Umbilical cord (tissue), 1 donor: ENCODE measurements at regions not wholly inside any gene's neighbourhood (a gene's known extent, or its start where the extent isn't known, plus 50 kb on each side); places are given as distances from the start of the nearest gene placed in this dataset.
"Not testable (repeated sequence)": the region's sequence is repeated elsewhere in the genome, so short reads cannot be mapped to it uniquely, and the experiment has no call there.

Experiments
- DNase-seq: peaks from one replicate; pipeline ENCODE4 v3.0.0-alpha.2; 2015; ENCODE audit warnings: low spot score

DNA sequence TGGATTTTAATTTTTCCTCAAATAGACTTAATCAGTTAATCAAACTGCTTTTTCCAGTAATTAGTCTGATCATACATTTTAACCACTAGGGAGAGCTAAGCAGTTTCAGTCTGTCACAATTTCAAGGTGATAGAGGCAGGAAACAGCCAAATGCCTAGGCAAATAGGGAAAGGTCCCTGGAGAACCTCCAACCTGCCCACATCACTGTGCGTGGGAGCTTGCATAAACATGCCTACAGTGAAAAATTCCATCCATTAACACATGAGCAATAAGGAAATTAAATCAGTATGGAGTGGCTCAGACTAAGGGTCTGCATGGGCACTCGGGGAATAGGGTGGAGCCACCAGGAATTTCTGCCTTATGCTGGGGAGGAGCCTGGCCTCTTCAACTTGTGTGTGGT lies 74.6 kb downstream of the AASDHPPT start:
- no peak for DNase-seq

DNA sequence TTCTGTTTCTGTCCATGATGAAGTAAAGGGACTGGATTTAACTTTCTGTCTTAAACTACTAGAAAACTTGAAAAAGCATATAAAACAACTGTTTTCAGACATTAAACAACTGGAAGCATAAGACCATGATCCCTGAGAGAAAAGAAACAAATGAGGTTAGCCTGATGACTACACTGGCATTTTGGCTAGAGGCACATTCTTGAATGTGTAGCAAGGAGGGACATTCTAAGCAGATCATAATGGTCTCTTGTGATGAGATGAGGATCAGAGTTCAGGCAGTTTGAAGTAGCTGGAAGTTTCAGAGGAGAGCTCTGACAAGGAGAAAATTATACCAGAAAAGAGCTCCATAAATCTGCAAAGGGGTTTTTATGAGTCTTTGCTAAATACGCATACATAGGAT lies 75.4 kb downstream of the AASDHPPT start:
- DNase-seq = peak; percentile 20

DNA sequence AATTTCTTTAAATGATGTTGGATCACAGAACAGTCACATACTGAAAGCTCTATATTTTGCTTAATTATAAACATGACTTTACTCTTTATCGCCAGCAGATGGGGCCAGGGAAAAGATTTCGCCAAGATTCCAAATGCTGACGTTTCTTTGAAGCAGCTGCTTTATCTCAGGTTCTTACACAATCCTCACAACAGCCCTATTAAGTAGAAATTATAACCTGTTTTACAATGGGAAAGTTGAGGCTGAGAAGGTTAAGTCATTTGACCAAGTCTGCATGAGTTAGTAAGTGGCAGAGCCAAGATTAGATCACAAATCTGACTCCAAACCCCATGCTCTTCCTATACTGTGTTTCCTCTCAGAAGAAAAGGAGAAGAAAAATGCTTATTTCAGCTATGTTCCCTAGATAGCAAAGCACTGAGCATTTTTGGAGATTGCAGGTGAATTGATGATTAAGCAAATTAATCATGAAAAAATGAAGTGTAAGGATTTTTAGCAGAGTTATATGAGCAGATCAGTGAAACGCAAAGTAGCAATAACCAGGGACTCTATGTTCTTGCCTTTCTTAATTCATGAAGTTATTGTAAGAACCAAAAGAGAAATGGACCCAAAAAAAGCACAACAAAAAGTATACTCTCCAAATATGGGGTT lies 79.0 kb downstream of the AASDHPPT start:
- DNase-seq = peak; percentile 86

DNA sequence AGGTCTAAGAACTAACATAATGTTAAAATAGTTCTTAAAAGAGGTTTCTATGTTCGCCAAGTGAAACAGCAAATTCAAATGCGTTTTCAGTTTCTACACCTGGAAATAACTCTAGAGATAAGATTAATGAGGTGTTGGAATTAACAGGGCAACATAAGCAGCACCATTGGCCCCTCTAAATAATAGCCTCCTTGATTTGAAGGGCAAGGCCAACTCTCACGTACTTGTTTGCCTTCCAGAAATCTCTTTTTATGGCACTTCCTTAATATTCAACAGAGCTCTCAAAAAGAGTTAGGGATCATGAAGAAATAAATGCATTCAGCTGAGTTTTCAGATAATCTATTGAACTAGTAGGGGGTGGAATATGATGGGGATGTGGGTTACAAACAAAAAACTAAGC lies 80.9 kb downstream of the AASDHPPT start:
- DNase-seq = no peak

DNA sequence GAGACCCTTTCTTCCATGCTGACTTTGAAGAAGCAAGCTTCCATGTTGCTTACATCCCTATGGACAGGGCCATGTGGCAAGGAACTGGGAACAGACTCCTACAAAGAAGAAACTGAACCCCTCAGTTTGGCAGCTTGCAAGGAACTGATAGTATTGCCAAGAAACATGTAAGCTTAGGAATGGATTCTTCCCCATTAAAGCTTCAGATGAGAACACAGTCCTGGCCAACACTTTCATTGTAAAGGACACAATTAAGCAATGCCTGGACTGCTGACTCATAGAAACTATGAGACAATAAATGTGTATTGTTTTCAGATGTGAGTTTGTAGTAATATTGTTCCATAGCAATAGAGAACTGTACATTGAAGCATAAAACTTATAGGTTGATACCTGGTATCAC lies 82.4 kb downstream of the AASDHPPT start:
- no peak for DNase-seq

DNA sequence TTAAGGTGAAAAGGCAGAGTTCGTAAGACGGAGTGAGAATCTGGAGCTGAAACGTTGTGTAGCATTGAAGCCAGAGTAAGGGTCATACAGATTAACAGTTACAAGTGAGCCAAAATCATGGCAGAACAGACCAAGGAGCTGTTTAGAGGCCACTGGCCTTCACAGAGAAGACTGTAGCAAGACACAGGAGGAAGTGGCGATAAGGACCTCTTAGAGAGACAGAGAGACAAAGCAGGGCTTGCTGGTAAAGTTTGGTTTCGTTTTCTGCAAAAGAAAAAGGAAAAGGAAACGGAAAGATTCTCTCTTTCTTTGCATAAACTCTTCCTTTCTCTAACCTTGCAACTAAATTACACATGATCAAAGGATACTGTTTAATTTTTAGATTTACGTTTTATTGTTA lies 83.0 kb downstream of the AASDHPPT start:
- DNase-seq = no peak

DNA sequence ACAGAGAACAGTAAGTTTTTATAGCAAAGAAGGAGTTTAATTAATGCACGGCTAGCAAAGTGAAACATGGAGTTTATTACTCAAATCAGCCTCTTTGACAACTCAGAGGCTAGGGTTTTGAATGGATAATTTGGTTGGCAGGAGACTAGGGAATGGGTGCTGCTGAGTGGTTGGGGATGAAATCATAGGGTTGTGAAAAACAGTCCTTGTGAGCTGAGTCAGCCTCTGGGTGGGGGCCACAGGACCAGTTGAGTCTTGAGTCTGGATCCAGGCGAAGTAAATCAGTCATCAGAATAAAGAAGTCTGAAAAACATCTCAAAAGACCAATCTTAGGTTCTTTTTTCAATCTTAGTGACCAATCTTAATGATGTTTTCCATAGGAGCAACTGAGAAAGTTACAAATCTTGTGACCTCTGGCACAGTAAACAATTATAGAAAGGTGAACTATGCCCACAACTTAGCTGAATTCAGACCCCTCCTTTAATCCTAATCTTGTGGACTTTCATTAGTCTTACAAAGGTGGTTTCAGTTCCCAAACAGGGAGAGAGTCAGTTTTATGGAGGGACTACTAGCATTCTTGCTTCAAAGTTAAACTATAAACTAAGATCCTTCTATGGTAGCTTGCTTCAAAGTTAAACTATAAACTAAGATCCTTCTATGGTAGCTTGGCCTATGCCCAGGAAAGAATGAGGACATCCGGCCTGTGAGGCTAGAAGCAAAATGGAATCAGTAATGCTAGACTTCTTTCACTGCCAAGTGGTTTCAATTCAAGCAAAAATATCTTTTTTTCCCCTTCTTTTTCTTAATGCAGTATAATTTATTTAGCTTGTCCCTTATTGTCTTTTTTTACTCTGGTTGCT lies 84.5 kb downstream of the AASDHPPT start:
- DNase-seq = no peak

DNA sequence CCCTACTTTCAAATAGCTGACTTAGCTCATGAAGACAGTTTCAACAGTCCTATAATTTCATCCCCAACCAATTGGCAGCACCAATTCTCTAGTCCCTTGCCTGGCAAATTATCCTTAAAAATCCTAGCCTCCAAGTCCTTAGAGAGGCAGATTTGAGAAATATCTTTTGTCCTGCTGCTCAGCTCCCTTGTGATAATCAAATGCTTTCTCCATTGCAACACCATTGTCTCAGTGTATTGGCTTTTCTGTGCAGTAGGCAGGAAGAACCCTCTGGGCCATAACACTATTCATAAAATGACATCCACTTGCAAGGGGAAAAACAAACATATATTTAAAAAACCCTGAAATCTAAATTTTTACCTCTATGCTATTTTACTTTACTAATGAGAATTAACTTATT lies 89.6 kb downstream of the AASDHPPT start:
- no peak for DNase-seq

DNA sequence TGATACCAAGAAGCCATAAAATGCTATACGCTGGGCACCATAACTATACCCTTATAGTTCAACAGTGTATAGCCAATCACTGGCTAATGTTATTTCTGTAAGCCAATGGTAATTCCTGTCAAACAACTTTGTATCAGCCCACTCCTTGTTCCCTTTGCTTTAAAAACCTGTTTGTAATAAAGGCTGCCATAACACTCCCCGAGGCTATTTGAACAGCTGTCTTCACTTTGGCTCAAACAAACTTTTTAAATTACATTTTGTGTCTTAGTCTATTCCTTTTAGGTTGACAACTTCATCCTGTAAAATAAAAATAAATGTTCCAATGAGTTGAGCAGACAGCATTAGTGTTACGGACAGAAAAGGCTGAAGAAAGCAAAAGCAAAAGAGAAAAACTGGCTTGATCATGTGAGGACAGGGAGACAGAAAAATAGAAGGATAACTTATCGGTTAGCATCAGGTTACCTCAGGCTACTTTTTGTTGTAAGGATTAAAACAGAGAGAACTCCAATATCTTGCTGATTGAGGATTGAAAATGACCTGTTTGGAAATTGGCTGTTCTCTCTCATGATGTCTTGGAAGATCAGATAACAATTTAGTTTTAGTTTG lies 95.0 kb downstream of the AASDHPPT start:
- peak; percentile 19 for DNase-seq

DNA sequence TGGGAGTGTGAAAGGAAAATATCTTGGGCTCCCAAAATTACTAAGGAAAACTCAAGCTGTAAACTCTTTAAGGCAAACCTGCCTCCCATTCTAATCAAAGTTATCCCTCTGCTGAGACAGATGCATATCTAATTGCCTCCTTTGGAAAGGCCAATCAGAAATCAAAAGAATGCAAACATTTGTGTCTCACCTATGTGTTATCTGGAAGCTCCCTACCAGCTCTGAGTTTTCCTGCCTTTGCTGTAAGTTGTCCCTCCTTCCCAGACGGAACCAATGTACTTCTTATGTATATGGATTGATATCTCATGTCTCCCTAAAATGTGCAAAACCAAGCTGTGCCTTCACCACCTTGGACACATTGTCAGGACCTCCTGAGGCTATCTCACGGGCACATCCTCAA lies 95.8 kb downstream of the AASDHPPT start:
- DNase-seq = no peak

DNA sequence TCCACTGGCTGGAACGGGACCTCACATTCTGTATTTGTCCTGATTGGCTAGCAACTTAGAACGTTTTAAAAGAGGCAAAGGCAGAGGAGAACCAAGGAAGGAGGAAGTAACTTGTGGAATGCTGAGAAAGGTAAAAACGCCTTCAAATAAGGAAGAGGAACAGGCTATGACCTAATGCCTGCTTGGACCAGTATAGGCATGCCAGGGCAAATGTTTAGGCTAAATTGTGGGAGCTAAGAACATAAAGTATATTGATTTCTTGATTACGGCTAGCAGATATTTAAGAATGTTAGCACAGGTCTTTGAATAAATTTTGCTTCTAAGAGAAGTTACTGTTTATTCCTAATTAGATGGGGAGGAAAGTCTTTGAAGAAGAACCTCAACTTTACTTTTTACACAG lies 96.5 kb downstream of the AASDHPPT start:
- DNase-seq = not testable (repeated sequence)

DNA sequence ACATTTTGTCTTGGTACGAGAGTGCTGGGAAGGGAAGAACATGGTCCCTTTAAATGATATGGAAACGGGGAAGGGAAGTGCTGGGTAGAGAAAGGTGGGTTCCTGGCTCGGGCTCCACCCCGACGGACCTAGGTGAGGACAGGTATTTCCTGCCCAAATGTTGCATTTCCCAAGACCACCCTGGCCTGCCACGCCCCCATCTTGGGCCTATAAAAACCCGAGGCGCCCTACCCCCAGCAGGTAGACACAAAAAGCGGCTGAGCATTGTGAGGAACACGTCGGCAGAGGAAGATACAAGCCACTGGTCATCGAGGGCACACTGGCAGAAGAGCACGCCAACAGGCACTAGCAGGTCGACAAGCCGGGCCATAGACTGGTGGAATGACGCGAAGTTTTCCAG lies 99.4 kb downstream of the AASDHPPT start:
- no peak for DNase-seq

DNA sequence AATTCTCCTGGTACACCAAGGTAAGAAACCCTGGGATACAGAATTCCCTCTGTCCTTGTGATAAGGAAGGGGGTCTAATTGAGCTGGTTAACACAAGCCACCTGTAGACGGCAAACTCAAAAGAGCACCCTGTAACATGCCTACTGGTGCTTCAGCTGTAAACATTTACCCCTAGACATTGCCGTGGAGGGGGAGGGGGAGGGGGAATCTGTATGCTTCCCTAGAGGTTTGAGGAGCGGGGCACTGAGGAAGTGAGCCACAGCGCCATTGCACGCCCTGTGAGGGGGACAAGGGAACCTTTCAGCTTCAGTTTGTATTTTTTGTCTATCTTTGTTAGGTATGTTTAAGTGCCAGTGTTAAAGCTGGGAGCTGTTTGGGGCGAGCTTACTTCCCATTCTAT lies 99.8 kb downstream of the AASDHPPT start:
- no peak for DNase-seq

DNA sequence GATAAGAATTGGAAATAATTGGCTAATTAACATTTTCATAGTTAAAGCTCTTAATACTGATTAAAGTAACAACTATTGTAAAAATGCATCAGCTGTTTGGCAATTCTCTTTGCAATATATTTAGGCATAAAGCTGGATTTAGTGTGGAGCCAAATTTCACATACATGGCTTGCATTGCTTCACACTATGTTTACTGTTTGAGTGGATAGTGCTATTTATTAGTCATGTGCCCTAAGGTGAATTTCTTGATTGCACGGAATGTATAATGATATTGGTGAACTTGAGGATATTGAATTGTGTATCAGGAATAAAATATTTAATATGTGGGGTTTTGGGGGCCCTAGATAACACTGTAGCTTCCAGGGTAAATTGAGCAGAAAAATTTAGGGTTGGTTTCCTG lies 100.9 kb downstream of the AASDHPPT start:
- no peak for DNase-seq

DNA sequence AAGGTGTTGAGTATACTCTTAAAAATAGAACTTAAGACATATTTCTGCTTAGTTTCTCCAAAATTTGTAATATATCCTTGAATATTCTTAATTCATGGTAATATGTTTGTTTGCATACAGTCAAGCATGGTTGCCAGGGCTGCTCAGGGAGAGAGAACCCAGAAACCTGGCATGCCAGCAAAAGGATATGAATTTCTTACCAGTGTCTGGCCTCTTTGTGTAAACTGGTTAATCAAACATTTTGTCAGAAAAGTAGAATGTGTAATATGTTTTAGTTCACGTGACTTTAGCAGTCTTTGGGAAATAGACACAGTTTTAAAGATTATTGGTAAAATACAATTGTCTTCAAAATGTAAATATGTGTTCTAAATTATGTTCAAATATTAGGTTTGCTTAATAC lies 101.6 kb downstream of the AASDHPPT start:
- DNase-seq = no peak

DNA sequence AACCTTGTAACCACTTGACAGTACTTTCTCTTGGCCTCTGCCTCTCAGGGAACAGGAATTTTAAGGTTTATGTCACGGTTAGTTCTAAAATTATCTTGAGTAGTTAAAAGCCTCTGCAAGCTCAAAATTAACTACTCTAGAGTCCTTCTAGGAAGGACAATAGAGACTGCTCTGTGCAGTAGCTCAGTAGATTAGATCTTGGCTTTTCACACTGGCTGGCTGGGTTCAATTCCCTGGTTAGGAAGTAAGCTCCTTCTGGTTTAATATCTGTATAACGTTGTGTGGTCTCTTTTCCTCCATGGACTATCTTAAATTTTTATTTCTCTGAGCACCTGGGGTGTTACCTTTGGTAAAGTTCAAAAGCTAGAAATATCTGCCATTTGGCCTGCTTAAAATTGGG lies 109.2 kb downstream of the AASDHPPT start:
- DNase-seq = no peak

DNA sequence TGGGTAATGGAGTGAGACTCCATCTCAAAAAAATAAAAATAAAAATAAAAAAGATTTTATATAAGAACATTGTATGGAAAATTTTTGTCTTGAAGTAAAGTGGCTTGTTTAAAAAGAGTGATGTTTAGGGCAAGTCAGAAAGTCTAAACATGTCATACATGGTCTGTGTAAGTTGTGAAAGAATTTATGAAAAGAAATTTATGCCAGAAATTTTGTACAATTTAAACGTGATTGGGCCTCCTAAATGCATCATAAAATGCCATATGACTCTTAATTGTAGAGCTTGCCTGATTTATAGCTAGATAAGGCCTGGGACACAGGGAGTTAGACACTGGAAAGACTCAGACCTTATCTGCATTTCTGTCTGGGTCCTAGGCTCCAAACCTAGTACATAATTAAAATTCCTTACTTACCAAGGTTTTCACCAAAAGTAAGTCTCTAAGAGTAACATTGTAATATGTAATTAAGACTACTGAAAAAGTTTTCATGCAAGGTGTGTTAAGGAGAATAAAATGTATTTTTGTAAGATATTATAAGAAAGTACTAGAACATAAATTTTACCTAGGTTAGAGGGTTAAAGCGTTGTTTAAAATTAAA lies 110.5 kb downstream of the AASDHPPT start:
- no peak for DNase-seq

DNA sequence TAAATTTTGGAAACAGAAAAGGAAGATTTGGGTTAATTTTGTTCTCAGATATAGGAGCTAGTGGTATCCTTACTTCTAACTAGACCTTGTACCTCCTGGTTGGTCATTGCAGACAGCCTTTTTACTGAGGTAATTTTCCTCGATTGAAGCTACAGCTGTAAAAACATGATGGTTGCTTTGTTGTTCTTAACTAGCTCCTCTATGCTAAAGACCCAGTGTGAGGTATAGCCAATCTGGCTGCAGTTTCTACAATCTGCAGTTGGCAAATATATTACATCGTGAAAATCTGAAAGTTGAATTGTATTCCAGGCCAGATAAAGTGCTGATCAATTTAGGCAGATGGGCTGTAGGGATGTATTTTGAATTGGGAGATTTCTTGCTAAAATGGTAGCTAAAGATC lies 116.5 kb downstream of the AASDHPPT start:
- no peak for DNase-seq

DNA sequence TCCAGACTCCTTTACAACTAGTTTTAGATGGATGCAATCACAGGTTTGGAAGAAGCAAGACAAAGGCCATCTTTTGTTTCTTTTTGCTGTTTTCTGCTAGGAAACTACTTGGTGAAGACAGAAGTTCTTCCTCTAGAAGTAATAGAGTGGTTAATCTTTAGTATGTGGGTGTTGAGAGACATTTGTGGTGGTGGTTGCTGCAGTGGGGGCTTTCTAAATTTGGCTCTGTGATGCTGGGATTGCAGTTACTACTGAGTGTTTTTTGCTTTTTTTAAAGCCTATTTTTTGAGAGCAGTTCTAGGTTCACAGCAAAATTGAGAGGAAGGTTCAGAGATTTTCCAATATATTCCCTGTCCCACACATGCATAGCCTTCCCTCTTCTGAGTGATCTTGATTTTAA lies 120.0 kb downstream of the AASDHPPT start:
- no peak for DNase-seq

DNA sequence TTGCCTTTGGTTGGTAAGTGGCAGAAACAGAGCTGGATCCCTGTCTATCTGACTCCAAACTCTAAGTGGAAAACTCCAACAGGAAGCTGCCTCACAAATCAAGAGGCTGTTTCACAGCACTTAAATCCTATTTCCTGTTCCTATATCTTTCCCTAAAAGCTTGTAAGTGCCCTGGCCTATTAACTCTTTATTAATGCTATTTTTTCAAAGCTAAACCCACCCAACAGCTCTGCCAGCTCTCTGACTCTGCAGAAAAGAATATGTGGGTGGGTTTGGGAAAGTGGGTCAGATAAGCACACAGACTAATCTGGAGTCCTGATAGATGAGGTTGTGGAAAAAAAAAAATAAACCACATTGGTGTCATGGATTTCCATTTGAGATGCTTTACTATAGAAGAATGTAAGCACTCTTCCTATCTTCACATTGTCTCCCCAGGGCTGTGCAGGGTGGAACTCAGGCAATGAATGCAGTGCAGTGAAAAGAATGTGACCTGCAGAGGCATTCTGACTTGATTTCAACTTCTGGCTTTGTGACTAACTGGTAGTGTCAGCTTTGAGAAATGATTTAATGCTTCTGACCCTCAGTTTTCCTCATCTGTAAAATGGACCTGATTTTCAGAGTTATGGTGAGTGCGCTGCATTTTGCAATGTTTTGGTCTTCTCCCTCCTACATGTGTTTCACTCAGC lies 125.6 kb downstream of the AASDHPPT start:
- peak; percentile 23 for DNase-seq

DNA sequence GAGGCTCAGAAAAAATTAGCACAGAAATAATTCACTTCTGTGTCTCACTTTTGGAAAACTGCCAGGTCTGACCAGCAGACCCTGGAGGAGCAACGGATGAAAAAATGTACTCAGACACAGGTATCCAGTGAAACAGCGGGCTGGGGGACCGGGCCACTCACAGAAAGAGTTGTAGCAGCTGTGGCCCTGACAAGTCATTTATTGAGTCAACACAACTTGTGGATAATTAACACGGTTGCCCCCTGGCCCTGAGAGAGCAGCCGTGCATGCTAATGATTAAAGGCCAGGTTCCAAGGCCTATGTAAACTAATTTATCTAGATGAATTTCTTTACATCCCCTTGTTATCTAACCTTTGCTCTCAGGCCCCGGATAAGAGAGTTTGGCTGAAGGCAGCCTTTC lies 131.3 kb downstream of the AASDHPPT start:
- no peak for DNase-seq

DNA sequence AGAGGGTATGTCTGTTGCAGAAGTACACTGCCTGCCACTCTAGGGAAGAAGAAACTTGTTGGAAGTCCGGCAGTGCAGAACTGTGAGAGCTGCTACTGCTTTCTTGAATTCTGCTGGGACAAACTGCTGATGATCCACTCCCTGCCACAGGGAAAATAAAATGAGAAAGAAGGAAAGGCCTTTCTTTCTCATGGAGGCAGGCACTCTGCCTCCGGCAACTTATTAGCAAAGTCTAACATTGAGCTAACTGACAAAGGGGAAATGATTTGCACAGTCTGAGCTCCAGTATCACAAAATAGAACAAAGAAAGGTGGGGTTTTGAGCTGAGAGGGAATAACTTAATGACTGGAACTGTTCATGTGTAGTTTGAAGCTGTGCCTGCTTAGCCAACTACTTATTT lies 134.6 kb downstream of the AASDHPPT start:
- no peak for DNase-seq
